Osteoblast (primary cell): ENCODE measurements at regions not wholly inside any gene's neighbourhood (a gene's known extent, or its start where the extent isn't known, plus 50 kb on each side); places are given as distances from the start of the nearest gene placed in this dataset.

Experiments
- DNase-seq: peaks from one replicate; pipeline ENCODE4 v3.0.0; 2011; ENCODE audit warnings: low spot score, mixed read lengths; ENCODE audit not compliant: insufficient read length; ENCODE audit errors: missing footprints
- H2AFZ ChIP-seq: 2 replicates; pipeline ENCODE4 v1.6.0; 2011; ENCODE audit warnings: mild to moderate bottlenecking, low read length
- H3K27ac ChIP-seq: 2 replicates; pipeline ENCODE4 v1.5.1; 2011; ENCODE audit warnings: mild to moderate bottlenecking, low read depth, low read length, moderate library complexity
- H3K27me3 ChIP-seq: 2 replicates; pipeline ENCODE4 v1.6.0; 2012; ENCODE audit warnings: mild to moderate bottlenecking, control low read depth, inconsistent platforms, low read length, moderate library complexity; ENCODE audit not compliant: insufficient read depth
- H3K36me3 ChIP-seq: 2 replicates; pipeline ENCODE4 v1.5.1; 2011; ENCODE audit warnings: mild to moderate bottlenecking, low read length, control low read depth, moderate library complexity; ENCODE audit not compliant: insufficient read depth
- H3K4me1 ChIP-seq: 2 replicates; pipeline ENCODE4 v1.5.1; 2011; ENCODE audit warnings: mild to moderate bottlenecking, low read length, control low read depth, moderate library complexity; ENCODE audit not compliant: insufficient read depth
- H3K4me2 ChIP-seq: 2 replicates; pipeline ENCODE4 v1.6.0; 2011; ENCODE audit warnings: mild to moderate bottlenecking, low read length; ENCODE audit not compliant: insufficient read depth
- H3K4me3 ChIP-seq: fragments of 200-600 bp; sonication (generic); 3 replicates; pipeline ENCODE4 v1.5.1; 2012; ENCODE audit warnings: mild to moderate bottlenecking, low read length, inconsistent platforms; ENCODE audit not compliant: insufficient read depth
- H3K79me2 ChIP-seq: 2 replicates; pipeline ENCODE4 v1.6.0; 2012; ENCODE audit warnings: mild to moderate bottlenecking, low read length, control low read depth, inconsistent platforms; ENCODE audit not compliant: insufficient read depth
- H3K9me3 ChIP-seq: 2 replicates; pipeline ENCODE4 v1.5.1; 2011; ENCODE audit warnings: low read depth, low read length, control low read depth
- H4K20me1 ChIP-seq: 2 replicates; pipeline ENCODE4 v1.6.0; 2012; ENCODE audit warnings: mild to moderate bottlenecking, low read length, control low read depth; ENCODE audit not compliant: insufficient read depth
- CTCF ChIP-seq: IDR thresholded peaks from 2 replicates; pipeline ENCODE4 v1.5.1; 2011; ENCODE audit warnings: mild to moderate bottlenecking, low read depth, low read length, moderate library complexity; ENCODE audit errors: extremely low read depth

- H3K4me3 ChIP-seq: no peak overlapping the region
- H3K4me2 ChIP-seq: no peak overlapping the region
- no peak for TF ChIP-seq CTCF
- no peaks in the 10 kb centered on the region for H3K4me1 ChIP-seq
- no peak overlapping the region for H3K27ac ChIP-seq
- H3K9me3 ChIP-seq: no peaks in the 10 kb centered on the region
- H3K79me2 ChIP-seq: no peaks in the 10 kb centered on the region
- H3K27me3 ChIP-seq: no peaks in the 10 kb centered on the region
- H4K20me1 ChIP-seq: no peaks in the 10 kb centered on the region
- no peak overlapping the region for H2AFZ ChIP-seq
- DNase-seq: no peak
- no peaks in the 10 kb centered on the region for H3K36me3 ChIP-seq
Measured at GRCh38 chr4:23149815-23150214, 457.1 kb downstream of the GBA3 start.

- Histone ChIP-seq H4K20me1 (no peaks in the 10 kb centered on the region), H3K4me2 (no peak overlapping the region), H2AFZ (no peak overlapping the region), H3K4me3 (no peak overlapping the region), H3K4me1 (no peaks in the 10 kb centered on the region), H3K27ac (no peak overlapping the region), H3K79me2 (no peaks in the 10 kb centered on the region), H3K9me3 (no peaks in the 10 kb centered on the region), H3K27me3 (no peaks in the 10 kb centered on the region), H3K36me3 (no peaks in the 10 kb centered on the region)
- TF ChIP-seq CTCF: no peak
- DNase-seq: no peak
Measured at GRCh38 chr4:23144707-23145106, 452.0 kb downstream of the GBA3 start.

GRCh38 chr4:23135792-23136645 is 443.3 kb downstream of the GBA3 start:
- Histone ChIP-seq H3K9me3 (no peaks in the 10 kb centered on the region), H3K4me2 (peak overlapping the region; percentile 53), H3K4me1 (peaks cover 7% of the 10 kb centered on the region), H3K79me2 (no peaks in the 10 kb centered on the region), H2AFZ (no peak overlapping the region), H3K36me3 (no peaks in the 10 kb centered on the region), H3K4me3 (peak overlapping the region; percentile 15), H3K27ac (no peak overlapping the region), H3K27me3 (no peaks in the 10 kb centered on the region), H4K20me1 (no peaks in the 10 kb centered on the region)
- DNase-seq: peak; percentile 69
- TF ChIP-seq CTCF: peak; percentile 70

- no peaks in the 10 kb centered on the region for H3K27me3 ChIP-seq
- H4K20me1 ChIP-seq: no peaks in the 10 kb centered on the region
- no peaks in the 10 kb centered on the region for H3K9me3 ChIP-seq
- no peak for DNase-seq
- no peak for TF ChIP-seq CTCF
- H3K27ac ChIP-seq: no peak overlapping the region
- no peak overlapping the region for H2AFZ ChIP-seq
- H3K4me2 ChIP-seq: no peak overlapping the region
- no peaks in the 10 kb centered on the region for H3K36me3 ChIP-seq
- no peak overlapping the region for H3K4me3 ChIP-seq
- peaks cover 7% of the 10 kb centered on the region for H3K4me1 ChIP-seq
- no peaks in the 10 kb centered on the region for H3K79me2 ChIP-seq
Measured at GRCh38 chr4:23134331-23134730, 441.6 kb downstream of the GBA3 start.
